Stimulated activated CD4-positive, alpha-beta T cell treated with anti-CD3 and anti-CD28 coated beads, Interleukin-2, amount 100 ng/mL, for 48 hours (primary cell): ENCODE measurements at regions not wholly inside any gene's neighbourhood (a gene's known extent, or its start where the extent isn't known, plus 50 kb on each side); places are given as distances from the start of the nearest gene placed in this dataset.

ENCODE experiments used
- DNase-seq, 2 donors: peaks; one replicate each; pipeline ENCODE4 v3.0.0-alpha.2; 2020

DNA sequence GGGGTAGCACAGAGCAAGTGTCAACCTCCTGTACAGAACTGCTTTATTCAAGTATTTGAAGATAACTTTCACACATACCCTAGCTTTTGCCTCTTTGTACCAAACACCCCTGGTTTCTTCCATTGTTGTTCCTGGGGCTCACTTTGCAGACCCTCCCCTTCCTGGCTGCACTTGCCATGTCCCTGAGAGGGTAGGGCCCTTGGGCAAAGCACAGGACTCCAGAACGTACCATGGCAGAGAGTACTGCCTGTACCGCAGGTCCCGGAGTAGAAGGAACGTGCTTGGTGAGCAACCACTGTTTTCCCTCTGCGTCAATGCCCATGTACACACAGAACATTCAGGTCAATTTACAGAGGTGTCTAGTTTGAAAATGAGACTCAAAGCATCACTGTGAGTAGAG is 290.4 kb downstream of the EN1 start:
- no peak for DNase-seq

- no peak for DNase-seq
Measured at GRCh38 chr2:118554616-118555015, 292.8 kb downstream of the EN1 start.

DNA sequence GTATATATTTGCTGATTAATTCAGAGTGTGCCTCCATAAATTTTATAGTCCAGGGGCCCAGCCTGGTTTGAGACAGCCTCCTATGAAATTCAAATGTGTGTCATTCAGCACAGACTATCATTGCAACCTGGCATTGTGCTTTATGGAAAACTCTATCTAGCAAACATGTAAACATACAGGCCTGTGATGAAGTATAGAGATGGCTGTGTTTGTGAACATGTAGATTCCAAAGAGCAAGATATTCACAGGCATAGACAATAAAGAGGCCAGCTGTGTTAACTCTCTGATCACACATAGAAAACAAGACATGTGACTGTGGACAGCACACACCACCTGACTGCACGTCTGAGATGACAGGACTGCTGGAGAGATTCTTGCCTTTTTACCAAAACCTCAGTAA is 297.9 kb downstream of the EN1 start:
- no peak for DNase-seq

GRCh38 chr2:118548880-118549488 is 298.5 kb downstream of the EN1 start:
- no peak for DNase-seq

GRCh38 chr2:118539290-118539689 is 308.2 kb downstream of the EN1 start:
- no peak for DNase-seq

DNA sequence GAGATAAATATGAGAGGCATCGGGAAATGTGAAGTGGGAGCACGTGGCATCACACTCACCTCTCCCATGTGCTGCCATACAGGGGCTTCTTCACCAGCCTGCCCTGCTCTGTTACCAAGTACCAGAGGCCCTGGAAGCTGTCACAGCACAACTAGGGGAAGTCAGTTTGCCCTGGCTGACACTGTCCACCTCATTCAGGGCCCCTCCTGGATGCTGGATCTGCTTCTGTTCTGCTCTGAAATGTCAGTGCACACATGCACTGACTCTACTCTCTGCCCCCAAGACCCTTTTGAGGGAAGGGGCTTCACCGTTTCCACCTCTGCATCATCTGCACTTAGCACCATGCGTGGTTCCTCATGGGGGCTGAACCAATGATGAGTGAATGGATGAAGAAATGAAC is 311.1 kb downstream of the EN1 start:
- DNase-seq, result no peak

GRCh38 chr2:118535818-118536212 is 311.6 kb downstream of the EN1 start:
- no peak for DNase-seq

GRCh38 chr2:118535171-118535817 is 312.2 kb downstream of the EN1 start:
- DNase-seq, result no peak

DNA sequence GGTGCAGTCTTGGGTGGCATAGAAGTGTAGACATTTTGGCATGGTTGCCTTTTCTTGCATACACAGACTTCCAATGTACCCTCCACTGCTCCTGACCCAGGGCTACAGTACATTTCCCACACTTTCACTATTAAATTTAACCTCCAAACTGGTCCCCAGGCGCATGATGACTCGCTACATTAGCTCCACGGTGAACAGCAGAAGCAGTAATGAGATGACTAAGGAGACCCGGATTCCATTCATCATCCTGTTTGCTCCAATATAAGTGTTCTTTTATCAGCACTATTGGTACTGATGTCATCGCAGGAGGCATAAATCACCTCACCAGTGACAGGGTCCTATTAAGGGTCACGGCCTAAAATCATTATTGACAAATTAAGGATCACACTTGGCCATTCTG is 316.5 kb downstream of the EN1 start:
- DNase-seq, result no peak

GRCh38 chr2:118529908-118530599 is 317.4 kb downstream of the EN1 start:
- no peak for DNase-seq

DNA sequence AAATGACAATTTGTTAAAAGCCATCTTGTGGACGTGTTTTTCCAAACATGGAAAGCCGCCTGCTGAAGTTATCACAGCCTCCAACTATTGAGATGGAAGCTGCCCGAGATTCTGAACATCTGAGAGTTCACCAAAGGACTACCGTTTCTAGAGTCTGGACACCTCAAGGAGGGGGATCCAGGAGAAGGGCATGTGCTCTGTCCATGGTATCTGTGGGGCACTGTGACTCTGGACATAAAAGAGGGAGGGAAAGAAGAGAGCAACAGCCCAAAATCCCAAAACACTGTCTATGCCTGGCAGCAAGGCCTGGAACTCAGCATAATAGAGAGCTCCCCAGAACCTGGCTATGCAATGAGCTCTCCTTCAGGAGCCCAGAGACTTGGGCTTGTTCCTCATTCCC is 319.9 kb downstream of the EN1 start:
- no peak for DNase-seq

DNA sequence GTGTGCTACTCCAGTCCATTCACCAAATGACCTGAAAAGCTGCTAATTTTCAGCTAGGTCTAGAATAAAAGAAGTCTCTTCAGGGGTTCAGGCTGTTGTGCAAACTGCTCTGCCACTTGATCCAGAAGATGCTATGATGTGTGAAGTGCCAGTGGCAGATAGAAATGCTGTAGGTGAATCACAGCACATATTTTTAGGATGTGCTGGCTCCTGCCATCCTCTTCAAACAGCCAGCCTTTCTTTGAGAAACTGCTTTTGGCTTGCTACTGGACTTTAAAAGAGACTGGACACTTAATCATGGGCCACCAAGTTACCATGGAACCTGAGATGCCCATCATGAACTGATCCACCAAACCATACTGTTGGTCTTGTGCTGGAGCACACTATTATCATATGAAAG is 322.1 kb downstream of the EN1 start:
- no peak for DNase-seq

GRCh38 chr2:118524911-118525310 is 322.5 kb downstream of the EN1 start:
- no peak for DNase-seq

DNA sequence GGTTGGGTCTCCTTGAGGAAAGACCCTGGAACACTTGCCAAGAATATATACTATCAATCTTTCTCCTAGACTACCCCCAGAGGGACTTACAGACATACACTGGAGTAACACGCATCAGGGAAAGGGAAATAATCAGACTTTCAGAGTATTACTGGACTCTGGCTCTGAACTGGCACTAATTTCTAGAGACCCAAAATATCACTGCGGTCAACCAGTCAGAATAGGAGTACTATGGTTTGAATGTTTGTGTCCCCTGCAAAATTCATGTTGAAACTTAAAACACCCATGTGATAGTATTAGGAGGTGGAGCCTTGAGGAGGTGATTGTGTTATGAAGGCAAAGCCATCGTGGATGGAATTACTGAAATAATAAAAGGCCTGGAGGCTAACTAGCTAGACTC is 323.7 kb downstream of the EN1 start:
- no peak for DNase-seq

DNA sequence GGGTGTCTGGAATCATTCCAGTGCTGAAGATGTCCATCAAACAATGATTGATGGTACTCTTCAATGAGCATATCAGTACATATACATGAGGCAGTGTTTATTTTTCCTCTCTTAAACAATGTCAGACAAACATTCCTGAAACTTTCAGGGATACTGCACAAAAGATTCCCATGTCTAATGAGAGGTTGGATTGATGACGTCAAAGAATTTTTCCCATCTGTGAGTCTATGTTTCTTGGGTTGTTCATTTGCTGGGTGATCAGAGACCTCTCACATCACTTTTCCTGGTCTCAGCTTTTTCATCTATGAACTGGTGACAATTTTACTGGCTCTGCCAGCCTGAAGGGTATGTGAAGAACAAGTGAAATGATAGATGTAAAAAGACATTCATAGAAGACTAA is 325.5 kb downstream of the EN1 start:
- no peak for DNase-seq

DNA sequence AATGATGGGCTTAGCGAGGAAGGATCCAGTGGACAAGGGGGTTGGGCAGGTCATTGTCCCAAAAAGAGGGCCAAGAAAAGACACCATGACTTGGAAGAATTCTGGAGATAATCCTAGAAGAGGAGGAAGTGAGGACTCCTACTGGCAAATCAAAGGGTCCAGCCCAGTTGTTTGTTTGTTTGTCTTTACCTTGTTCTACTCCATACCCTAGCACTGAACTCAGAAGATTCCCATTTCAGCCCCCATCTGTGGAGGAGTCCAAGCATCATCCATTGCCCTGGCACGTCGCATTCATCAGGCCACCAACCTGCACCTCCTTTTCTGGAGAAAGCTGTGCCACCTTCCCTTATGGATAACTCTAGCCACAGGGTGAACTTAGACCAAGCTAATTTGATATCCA is 326.2 kb downstream of the EN1 start:
- DNase-seq, result no peak

DNA sequence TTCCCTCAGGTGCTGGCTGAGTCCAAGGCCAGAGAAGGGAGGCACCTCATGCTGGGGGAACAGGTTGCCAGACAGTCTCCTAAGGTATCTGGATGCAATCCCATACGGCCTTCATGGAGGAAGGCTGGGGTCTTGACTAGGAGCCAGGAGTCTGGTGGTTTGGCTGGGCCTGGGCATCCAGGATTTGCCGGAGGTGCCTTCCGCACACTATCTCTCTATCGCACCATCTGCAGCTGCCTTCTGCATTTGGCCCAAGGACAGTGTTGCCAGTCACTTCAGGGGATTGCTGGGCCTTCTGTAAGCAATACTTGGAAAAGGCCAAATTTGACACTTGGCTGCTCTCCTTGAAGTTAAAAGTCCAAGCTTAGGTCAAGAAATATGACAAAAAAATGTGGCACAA is 327.2 kb downstream of the EN1 start:
- no peak for DNase-seq

GRCh38 chr2:118519511-118519910 is 327.9 kb downstream of the EN1 start:
- no peak for DNase-seq

- no peak for DNase-seq
Measured at GRCh38 chr2:118510807-118511206, 336.6 kb downstream of the EN1 start.

DNA sequence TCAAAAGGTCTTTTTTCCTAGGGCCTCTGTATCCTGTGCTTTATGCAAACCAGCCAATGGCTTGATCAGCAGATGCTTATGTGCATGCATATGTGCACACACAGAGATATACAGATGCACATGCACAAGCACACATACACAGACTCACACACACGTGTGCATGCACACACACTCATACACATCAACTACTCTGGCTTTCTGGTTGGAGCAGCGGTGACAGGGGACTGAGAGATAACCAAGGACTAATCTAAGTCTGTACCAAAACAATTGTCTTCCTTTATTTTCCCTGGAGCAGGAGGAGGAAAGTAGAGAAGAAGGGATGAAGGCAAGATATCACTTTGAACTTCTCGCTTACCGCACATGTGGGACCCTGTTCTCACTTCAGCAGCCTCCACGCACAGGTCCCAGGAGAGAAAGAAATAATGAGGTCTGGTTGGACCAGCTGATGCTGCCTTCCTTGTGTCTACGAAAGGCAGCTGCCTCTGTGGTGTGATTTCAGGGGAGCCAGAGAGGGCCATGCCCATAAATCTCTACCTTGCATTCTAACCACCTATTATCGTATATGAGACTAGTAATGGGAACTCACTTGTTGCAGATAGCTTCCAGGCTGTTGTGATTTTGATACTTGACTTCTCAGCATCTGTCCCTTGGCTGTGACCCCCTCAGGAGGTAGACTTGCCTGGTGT is 338.0 kb downstream of the EN1 start:
- DNase-seq, result no peak

DNA sequence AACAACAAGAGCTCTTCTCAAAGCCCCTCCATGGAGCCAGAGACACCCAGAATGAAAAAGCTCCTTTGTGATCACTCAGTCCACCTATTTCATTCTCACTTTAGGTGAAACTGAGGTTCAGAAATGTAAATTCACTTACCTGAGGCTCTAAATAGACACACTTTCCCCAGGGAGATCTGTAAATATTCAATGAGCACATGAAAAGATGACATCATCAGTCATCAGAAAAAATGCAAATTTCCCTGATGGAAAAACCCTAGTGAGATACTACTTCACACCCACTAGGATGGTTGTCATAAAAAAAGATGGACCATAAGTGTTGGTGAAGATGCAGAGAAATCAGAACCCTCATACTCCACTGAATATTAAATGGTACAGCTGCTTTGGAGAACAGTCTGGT is 339.2 kb downstream of the EN1 start:
- DNase-seq, result no peak

DNA sequence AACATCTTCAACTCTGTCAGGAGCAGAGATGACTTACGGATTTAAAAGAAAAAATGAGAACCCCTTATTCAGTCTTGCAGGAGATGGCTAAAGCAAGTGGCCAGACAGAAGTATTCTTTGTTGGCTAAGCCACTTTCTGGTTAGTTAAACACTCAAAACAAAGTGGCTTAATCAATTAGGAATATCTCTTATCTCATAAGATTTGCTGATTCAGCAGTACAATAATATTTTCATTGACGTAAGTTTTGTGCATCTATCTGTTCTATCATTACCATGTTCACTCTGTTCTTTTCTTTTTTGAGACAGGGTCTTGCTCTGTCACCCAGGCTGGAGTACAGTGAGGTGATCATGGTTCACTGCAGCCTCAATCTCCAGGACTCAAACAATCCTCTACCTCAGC is 342.0 kb downstream of the EN1 start:
- no peak for DNase-seq

- no peak for DNase-seq
Measured at GRCh38 chr2:118502106-118502505, 345.3 kb downstream of the EN1 start.

DNA sequence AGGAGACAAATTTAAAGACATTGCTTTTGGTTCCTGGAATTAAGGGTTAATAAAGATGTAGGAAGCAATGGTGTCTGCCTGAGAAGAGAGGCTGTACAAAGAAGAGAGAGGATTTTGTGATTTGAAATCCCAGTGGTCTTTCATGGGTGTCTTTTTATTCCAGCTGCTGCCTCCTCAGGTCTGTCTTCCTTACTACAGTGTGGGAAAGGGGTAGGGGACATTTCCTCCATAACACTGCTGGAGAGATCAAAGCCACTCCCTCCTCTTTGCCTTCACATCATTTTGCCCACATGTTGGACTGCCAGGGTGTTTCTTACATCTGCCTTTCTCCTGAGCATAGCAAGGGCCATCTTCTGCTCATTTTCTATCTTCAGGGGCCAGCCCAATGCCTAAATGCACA is 348.5 kb downstream of the EN1 start:
- DNase-seq, result no peak
